GM12872 (cell line): ENCODE measurements at regions not wholly inside any gene's neighbourhood (a gene's known extent, or its start where the extent isn't known, plus 50 kb on each side); places are given as distances from the start of the nearest gene placed in this dataset.

Experiments used
- TF ChIP-seq, protein P1 (sequence below): IDR thresholded peaks from 3 replicates; pipeline ENCODE4 v1.5.1; 2011; ENCODE audit warnings: low read depth, mild to moderate bottlenecking, low read length, moderate library complexity; ENCODE audit not compliant: insufficient read depth

DNA sequence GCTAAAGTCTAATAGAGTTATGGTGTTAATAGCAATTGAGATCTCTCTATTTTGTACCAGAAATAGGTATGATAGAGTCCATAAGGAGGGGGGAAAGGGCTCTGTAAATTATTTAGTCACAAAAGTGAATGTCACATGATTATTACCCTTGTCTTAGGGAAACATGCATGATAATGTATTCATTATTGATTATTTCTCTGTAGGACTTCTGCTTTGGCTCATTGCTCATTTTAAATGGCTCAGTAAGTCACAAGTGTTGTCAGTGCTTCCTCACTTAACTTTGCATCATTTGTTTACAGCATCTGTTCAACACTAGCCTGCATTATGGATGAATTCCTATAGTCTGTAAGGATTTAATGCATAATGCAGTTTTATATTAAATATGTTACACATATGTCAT lies 788.8 kb upstream of the EDIL3 start:
- TF ChIP-seq, protein P1, sequence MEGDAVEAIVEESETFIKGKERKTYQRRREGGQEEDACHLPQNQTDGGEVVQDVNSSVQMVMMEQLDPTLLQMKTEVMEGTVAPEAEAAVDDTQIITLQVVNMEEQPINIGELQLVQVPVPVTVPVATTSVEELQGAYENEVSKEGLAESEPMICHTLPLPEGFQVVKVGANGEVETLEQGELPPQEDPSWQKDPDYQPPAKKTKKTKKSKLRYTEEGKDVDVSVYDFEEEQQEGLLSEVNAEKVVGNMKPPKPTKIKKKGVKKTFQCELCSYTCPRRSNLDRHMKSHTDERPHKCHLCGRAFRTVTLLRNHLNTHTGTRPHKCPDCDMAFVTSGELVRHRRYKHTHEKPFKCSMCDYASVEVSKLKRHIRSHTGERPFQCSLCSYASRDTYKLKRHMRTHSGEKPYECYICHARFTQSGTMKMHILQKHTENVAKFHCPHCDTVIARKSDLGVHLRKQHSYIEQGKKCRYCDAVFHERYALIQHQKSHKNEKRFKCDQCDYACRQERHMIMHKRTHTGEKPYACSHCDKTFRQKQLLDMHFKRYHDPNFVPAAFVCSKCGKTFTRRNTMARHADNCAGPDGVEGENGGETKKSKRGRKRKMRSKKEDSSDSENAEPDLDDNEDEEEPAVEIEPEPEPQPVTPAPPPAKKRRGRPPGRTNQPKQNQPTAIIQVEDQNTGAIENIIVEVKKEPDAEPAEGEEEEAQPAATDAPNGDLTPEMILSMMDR: no peak

GRCh38 chr5:85182344-85182743 lies 797.7 kb upstream of the EDIL3 start:
- TF ChIP-seq, protein P1: no peak

- TF ChIP-seq, protein P1: no peak
These were observed 819.6 kb upstream of the EDIL3 start for GRCh38 chr5:85204289-85204688.

DNA sequence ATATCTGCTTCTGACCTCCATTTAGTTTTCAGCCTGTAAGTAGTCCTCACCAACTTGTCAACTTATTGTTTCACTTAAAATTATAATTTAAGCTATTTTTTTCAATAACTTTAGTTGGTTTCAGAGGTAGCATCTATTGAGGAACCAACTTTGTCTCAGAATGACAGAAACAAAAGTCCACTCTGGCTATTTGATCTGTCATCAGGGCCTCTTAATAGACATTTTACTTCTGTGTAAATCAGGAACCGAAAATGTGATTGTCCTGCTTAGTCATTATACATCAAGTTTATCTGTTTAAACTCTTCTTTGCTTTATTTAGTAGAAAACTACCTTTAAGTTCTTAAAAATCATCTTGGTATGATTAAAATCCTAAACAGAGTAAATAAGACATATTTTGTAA lies 820.8 kb upstream of the EDIL3 start:
- TF ChIP-seq, protein P1: no peak

DNA sequence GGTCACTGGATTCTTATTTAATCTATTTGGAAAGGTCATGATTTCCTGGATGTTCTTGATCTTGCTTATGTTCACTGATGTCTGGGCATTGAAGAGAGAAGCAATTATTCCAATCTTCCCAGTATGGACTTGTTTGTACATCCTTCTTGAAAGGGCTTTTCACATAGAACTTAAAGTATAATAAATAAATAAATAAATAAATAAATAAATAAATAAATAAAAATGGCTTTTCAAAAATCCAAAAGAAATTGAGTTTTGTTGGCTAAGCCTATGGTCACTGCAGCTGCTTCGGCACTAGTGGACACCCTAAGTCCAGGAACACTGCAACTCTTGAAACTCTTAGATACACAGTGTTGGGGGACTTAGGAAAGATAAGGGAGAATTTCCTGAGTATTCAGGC lies 840.7 kb upstream of the EDIL3 start:
- TF ChIP-seq, protein P1: no peak

- TF ChIP-seq, protein P1: no peak
These were observed 864.5 kb upstream of the EDIL3 start for GRCh38 chr5:85249204-85249603.

GRCh38 chr5:85263125-85263524 lies 878.4 kb upstream of the EDIL3 start:
- TF ChIP-seq, protein P1: no peak

DNA sequence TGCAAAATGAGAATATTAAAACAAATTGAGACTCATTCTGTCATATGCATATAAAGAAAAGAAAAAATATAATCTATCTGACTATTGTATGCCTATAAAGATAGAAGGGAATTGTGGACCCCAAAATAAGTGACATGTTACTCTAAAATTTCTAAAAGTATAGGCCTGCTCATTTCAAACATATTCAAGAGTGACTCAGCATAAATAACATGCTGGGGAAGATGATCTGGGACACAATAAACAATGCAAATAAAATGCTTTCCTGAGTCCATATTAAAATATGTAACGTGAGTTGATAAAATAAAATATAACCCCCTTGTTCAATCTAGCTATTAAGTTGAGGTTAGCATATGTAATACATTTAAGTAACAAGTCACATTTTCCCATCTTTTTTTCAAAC lies 882.0 kb upstream of the EDIL3 start:
- TF ChIP-seq, protein P1: no peak
